HG03175 (cell line): ENCODE measurements at regions not wholly inside any gene's neighbourhood (a gene's known extent, or its start where the extent isn't known, plus 50 kb on each side); places are given as distances from the start of the nearest gene placed in this dataset.
A peak's percentile ranks its signal among the peaks of the same experiment; 100 is the strongest.
"Not testable (repeated sequence)": the region's sequence is repeated elsewhere in the genome, so short reads cannot be mapped to it uniquely, and the experiment has no call there.

Experiments
- ATAC-seq: cut with Tn5 transposase; IDR thresholded peaks from one replicate; pipeline ENCODE4 v1.9.1; 2021; ENCODE audit warnings: mild to moderate bottlenecking, moderate library complexity; ENCODE audit not compliant: unreplicated experiment

- not testable (repeated sequence) for ATAC-seq
These were observed 53.5 kb upstream of the FAR1 start for GRCh38 chr11:13614918-13615317.

- no peak for ATAC-seq
These were observed 59.8 kb upstream of the FAR1 start for GRCh38 chr11:13608656-13609055.

GRCh38 chr11:13606701-13607100, 61.8 kb upstream of the FAR1 start:
- no peak for ATAC-seq

- no peak for ATAC-seq
These were observed 64.8 kb upstream of the FAR1 start for GRCh38 chr11:13603661-13604060.

- ATAC-seq: no peak
These were observed 65.6 kb upstream of the FAR1 start for GRCh38 chr11:13602844-13603243.

- no peak for ATAC-seq
These were observed 71.7 kb upstream of the FAR1 start for GRCh38 chr11:13596611-13597326.

GRCh38 chr11:13595166-13595565, 73.3 kb upstream of the FAR1 start:
- ATAC-seq: no peak

GRCh38 chr11:13594044-13594443, 74.4 kb upstream of the FAR1 start:
- ATAC-seq: no peak

GRCh38 chr11:13578514-13579140, 82.8 kb upstream of the PTH start:
- no peak for ATAC-seq

- no peak for ATAC-seq
These were observed 82.1 kb upstream of the PTH start for GRCh38 chr11:13577881-13578280.

- no peak for ATAC-seq
These were observed 81.2 kb upstream of the PTH start for GRCh38 chr11:13576995-13577394.

GRCh38 chr11:13575385-13575784, 79.6 kb upstream of the PTH start:
- not testable (repeated sequence) for ATAC-seq

GRCh38 chr11:13567551-13567950, 71.8 kb upstream of the PTH start:
- no peak for ATAC-seq

GRCh38 chr11:13561860-13562259, 66.1 kb upstream of the PTH start:
- ATAC-seq: no peak

- not testable (repeated sequence) for ATAC-seq
These were observed 64.5 kb upstream of the PTH start for GRCh38 chr11:13560341-13560740.

GRCh38 chr11:13552784-13553183, 57.0 kb upstream of the PTH start:
- no peak for ATAC-seq

- ATAC-seq: no peak
These were observed 56.0 kb upstream of the PTH start for GRCh38 chr11:13551834-13552233.

GRCh38 chr11:13550761-13551160, 55.0 kb upstream of the PTH start:
- ATAC-seq: peak; percentile 39

GRCh38 chr11:13546092-13546491, 50.3 kb upstream of the PTH start:
- ATAC-seq: not testable (repeated sequence)
